ENCODE measurements at regions not wholly inside any gene's neighbourhood (a gene's known extent, or its start where the extent isn't known, plus 50 kb on each side); places are given as distances from the start of the nearest gene placed in this dataset.

DNA sequence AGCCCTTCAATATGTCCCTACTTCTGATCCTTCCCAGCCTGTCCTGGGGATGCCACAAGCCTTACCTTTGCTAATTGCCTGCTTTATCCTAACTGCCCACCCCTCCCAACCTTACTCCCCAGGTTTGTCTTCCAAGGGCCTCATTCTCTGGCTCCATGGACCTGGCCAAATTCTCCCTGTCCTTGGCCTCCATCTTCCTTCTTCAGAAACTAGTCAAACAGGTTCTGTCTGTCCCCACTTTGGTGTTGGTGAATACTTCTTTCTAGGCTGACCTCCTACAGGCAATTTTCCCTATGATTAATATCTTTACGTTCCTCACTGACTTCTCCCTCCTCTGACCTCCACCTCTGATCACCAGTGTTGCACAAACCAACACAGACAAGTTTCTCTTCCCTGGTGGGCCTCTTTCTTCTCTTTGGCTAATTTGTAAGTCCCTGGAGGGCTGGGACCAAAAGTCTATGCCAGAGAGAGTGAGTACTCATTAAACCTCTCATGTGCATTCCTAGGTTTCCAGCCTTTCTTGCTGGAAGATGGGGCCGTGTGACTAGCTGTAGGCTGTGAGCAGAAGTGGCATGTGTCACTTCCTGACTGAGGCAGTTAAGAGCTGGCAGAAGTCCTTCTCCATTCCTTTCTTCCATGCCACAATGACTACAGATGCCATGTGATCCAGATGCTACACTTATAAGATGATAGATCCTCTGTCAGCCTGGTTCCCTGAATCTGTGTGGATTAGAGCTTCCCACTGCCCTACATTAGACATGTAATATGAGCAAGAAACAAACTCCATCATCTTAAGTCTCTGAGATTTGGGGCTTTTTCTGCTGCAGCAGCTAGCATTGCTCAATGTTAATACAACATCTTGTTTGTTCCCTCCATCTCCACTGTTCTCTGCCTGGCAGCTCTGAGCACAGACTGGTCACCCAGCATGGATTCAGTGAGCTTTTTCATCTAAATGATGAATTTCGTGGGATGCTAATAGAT, 382.7 kb downstream of the RPS24 start:
- no peak for TF ChIP-seq SIN3A (IDR thresholded peaks at IDR 0.05; ENCODE audit: borderline replicate concordance, insufficient read depth, low read length)
- TF ChIP-seq POLR2AphosphoS5 (IDR thresholded peaks at IDR 0.05; ENCODE audit: low read depth, low read length): no peak
